NCI-H2029 (cell line): ENCODE measurements at regions not wholly inside any gene's neighbourhood (a gene's known extent, or its start where the extent isn't known, plus 50 kb on each side); places are given as distances from the start of the nearest gene placed in this dataset.

Source experiments
- DNase-seq: peaks from one replicate; lab custom pipeline; 2025; lab: John Stamatoyannopoulos, UW

GRCh38 chr4:96097693-96098092, 257.8 kb downstream of the PDHA2 start:
- no peak for DNase-seq

GRCh38 chr4:96099031-96099430, 259.1 kb downstream of the PDHA2 start:
- no peak for DNase-seq

- DNase-seq = no peak
These were observed 262.7 kb downstream of the PDHA2 start for GRCh38 chr4:96102541-96103026.

DNA sequence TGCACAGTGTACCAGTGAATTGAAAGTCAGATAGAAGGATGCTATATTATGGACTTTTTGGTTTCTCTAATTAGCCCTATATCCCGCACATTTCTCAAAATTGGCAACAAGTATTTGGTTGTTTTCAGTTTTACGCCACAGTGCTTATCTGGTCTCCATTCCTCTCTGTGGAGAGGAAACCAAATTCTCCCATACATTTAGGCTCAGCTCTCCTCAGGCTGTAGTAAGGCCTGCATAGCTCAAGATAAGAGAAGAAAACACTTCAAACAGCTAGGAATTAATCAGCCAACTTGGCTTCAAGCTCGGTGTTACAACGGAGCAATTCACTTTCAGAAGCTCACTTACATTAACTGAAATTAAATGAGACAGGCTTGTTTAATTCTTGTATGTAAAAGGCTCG, 263.2 kb downstream of the PDHA2 start:
- no peak for DNase-seq

- no peak for DNase-seq
These were observed 268.3 kb downstream of the PDHA2 start for GRCh38 chr4:96108146-96108545.

GRCh38 chr4:96112631-96113030, 272.7 kb downstream of the PDHA2 start:
- DNase-seq = no peak

GRCh38 chr4:96120206-96120605, 280.3 kb downstream of the PDHA2 start:
- no peak for DNase-seq

GRCh38 chr4:96126227-96126626, 286.3 kb downstream of the PDHA2 start:
- DNase-seq = no peak

DNA sequence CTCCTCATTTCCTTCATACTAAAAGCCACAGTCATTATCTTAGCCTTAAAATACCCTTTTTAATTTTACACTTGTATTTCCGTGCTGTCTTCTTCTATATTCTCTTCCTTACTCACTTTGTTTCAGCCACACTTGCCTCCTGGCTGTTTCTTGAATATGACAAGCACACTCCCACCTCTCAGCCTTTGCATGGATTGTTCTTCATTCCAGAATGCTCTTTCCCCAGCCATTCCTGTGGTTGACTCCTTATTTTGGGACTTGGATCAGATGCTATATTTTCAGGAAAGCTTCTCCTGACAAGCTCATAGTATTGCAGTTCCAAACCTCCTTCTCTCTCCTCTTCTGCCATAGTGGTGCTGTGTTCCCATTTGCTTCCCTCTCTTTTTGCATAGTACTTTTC, 291.3 kb downstream of the PDHA2 start:
- DNase-seq = no peak

DNA sequence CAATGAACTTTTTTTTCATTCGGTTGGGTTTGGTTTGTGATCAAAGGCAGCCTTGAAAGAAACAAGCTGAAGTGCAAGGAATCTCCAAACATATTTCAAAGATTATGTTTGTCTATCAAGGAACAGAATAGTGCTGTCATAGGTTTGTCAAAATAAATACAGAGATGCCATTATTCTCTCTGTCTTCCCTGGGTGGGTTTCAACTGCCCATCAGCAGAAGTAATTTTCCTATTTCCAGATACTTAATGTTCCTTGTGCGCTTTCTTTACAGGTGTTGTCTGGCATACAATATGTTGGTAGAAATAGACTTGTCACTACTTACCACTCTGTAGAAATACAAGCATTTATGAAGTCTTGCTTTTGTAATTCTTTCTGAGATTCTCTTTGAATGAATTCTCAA, 294.9 kb downstream of the PDHA2 start:
- no peak for DNase-seq

DNA sequence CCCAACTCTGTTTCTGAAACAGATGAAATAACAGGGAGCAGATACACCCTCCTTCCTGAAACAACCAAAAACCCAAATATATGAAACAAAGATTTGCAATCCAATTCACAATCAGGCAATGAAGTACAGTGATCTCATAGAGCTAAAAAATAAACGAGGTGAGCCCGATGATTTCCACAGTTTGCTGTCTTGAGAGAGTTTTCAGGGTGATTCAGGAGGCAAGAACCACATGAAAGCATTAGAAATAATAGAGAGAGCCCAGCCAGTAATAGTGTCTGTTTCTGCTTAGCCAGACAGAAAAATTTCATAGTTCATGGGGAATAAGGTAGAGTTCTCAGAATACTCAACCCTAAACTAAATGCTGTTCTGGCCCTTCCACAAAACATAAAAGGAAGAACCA, 296.2 kb downstream of the PDHA2 start:
- DNase-seq = no peak

GRCh38 chr4:96139251-96139929, 299.5 kb downstream of the PDHA2 start:
- DNase-seq = no peak

- DNase-seq = no peak
These were observed 305.7 kb downstream of the PDHA2 start for GRCh38 chr4:96145601-96146000.

DNA sequence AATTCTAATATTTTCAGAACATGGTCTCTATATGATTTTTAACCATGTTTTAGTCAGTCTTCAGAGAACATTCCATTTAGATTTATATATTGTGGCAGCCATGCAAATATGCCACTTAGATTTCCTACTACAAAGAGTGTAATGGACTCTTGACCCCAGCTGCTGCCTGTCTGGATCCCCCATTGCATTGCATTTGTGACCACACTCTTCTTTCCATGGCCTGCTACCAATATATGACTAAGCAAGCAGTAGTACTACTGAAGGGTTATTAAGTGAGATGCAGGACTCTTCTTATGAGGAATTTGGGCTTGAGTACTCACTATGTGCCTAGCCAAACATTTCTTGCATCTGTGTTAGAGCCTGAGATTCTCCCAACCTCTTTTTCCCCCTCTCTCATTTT, 306.8 kb downstream of the PDHA2 start:
- no peak for DNase-seq

DNA sequence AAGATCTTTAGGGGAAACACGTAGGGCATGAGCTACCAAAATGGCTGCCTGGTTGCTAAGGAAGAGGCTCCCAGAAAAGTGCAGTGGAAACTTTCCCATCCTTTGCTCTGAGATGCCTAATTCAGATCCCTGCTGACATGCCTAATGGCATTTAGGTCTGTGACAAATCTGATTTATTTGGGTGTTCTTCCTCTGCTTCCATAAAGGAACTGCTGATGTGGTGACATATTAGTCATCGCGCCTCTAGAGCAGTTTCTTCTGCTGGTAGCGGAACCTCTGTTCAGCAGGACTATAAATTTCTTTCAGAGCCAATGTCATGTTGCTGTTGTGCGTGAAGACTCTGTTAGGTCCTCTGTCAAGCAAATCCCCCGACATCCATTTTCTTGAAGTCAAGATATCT, 310.0 kb downstream of the PDHA2 start:
- no peak for DNase-seq

DNA sequence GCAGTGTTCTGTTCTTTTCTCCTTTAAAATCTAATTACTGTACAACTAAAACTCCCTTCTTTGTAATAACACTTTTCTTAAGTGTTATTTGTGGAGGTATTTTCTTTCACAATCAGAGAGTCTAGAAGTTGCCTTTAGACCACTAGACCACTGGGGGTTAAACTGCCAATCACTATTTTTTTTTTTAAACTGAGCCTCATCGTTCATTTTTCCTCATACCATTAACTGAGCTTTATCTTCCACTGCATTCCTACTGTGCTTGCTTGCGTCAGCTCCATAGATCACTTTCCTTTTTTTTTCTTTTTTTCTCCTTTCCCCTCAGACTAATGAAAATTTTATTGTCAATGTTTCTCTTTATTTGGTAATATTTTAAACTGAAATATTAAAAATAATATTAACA, 310.6 kb downstream of the PDHA2 start:
- DNase-seq = no peak

GRCh38 chr4:96152824-96153223, 312.9 kb downstream of the PDHA2 start:
- no peak for DNase-seq

- no peak for DNase-seq
These were observed 314.8 kb downstream of the PDHA2 start for GRCh38 chr4:96154676-96155075.

DNA sequence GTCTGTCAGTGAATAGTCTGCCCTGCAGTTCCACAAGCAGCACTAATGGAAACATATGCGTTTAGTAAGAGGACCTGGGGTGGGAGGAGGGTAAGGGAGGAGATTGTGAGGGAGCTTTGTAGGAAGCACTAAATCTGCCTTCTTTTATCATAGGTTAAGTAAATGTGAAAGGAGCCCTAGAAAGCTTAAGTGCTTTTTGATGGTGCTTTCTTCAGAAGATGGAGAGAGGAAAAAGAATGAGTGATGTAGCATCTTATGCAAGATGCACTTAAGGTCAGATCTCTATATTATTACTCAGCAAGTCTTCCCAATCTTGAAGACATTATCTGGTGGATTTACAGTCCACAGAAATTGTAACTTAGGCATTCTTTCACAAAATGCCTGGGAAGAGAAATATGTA, 322.7 kb downstream of the PDHA2 start:
- DNase-seq = no peak

DNA sequence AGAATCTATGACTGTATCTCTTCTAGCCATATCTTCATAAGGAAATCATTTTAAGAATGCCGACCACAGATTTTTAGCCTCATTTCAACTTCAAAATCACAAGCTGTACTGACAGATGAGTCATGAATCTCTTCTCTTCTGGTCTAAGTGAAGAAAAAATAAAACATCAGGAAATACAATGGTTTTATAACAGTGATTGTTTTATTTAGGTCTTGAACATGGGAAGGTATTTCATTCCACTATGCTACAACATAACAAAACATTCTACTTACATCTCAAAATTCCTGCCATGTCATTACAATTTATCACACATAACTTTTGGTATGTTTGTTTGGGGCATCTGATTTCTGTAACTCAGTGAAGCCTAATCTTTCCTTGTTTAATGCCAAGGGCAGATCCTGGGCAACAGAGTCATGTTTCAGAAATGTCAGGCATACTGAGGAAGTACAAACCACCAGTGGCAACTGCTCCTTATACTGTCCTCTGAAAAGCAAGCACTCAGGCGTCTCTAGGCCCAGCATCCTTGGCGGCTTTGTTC, 325.0 kb downstream of the PDHA2 start:
- DNase-seq = no peak

- DNase-seq = no peak
These were observed 326.9 kb downstream of the PDHA2 start for GRCh38 chr4:96166806-96167205.

DNA sequence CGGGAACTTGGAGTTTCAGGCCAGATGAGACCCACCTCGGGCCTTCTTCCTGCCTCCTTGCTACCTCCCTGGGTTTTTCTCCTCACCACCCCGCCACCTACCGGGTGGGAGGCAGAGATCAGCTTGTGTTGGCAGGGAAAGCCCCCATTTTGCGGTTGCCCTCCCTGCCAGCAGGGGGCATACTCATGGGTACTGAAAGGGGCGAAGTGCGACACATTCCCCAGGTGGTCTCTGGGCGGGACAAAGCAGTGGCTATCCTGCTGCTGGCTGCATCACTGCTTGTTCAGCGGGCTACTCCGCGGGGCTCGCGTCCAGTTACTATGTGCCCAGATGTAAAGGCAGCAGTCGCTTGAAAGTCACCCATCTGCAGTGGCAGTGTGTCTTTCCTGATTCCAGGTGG, 330.3 kb downstream of the PDHA2 start:
- peak; percentile 67 for DNase-seq

DNA sequence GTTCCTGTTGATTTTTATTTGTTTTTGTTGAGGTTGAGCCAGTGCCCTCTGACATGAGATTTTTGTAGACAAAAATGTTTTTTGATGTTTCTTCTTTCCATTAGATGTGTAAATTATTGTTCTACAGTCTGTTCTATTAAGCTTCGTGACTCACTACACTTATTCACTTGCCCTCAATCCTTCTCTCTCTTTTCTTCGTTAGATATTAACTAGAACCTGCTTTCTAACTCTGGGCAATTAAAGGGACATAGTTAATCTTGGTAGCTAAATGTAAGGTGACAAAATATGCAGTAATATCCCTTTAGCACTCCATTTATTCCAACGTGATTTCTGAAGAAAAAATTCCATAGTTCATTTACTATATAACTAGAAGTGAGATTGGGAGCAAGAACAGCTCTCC, 333.9 kb downstream of the PDHA2 start:
- DNase-seq = no peak

DNA sequence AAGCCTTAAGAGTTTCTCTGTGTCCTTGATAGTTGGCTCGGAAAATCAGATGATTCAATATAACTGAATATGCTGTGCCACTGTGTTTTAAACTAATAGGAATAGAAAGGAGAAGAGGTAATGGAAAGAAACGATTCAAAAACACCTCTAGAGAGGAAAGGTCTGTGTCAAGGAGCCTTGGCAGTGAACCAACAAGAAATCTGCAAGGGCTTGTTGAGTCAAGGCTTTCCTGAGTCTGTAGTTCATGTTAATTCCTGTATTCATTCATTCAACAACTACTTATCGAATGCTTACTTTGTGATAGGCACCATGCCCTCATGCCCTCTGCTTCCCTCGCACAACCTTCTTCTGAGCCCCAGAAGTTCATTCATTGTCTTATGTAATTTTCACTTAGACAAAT, 336.0 kb downstream of the PDHA2 start:
- DNase-seq = no peak
